GM23248 (cell line): ENCODE measurements at regions not wholly inside any gene's neighbourhood (a gene's known extent, or its start where the extent isn't known, plus 50 kb on each side); places are given as distances from the start of the nearest gene placed in this dataset.
"Not testable (repeated sequence)": the region's sequence is repeated elsewhere in the genome, so short reads cannot be mapped to it uniquely, and the experiment has no call there.

Experiments
- DNase-seq: peaks from one replicate; pipeline ENCODE4 v3.0.0-alpha.2; 2015
- H2AFZ ChIP-seq: fragments of 200-600 bp; sonication (generic); 2 replicates; pipeline ENCODE4 v1.6.1; 2016; ENCODE audit warnings: antibody characterized with exemption
- H3F3A ChIP-seq: fragments of 200-600 bp; sonication (generic); 2 replicates; pipeline ENCODE4 v1.6.1; 2016; ENCODE audit warnings: mild to moderate bottlenecking, antibody characterized with exemption, mixed run types; ENCODE audit not compliant: insufficient read depth
- H3K27ac ChIP-seq: fragments of 200-600 bp; sonication (generic); 2 replicates; pipeline ENCODE4 v1.5.1; 2016; ENCODE audit warnings: mild to moderate bottlenecking
- H3K27me3 ChIP-seq: fragments of 200-600 bp; sonication (generic); replicated peaks from 2 replicates; pipeline ENCODE4 v1.6.1; 2016; ENCODE audit warnings: mild to moderate bottlenecking; ENCODE audit not compliant: insufficient read depth
- H3K36me3 ChIP-seq: fragments of 200-600 bp; sonication (generic); 2 replicates; pipeline ENCODE4 v1.6.1; 2016; ENCODE audit warnings: low read depth, mild to moderate bottlenecking
- H3K4me1 ChIP-seq: fragments of 200-600 bp; sonication (generic); 2 replicates; pipeline ENCODE4 v1.6.1; 2016; ENCODE audit warnings: mild to moderate bottlenecking; ENCODE audit not compliant: insufficient read depth
- H3K4me2 ChIP-seq: fragments of 200-600 bp; sonication (generic); one replicate; pipeline ENCODE4 v1.6.1; 2016; ENCODE audit warnings: mild to moderate bottlenecking; ENCODE audit not compliant: unreplicated experiment
- H3K4me3 ChIP-seq: fragments of 200-600 bp; sonication (generic); 2 replicates; pipeline ENCODE4 v1.5.1; 2016; ENCODE audit warnings: mild to moderate bottlenecking
- H3K79me2 ChIP-seq: fragments of 200-600 bp; sonication (generic); 2 replicates; pipeline ENCODE4 v1.6.1; 2016; ENCODE audit warnings: mild to moderate bottlenecking; ENCODE audit not compliant: insufficient read depth
- H3K9ac ChIP-seq: fragments of 200-600 bp; sonication (generic); 2 replicates; pipeline ENCODE4 v1.6.1; 2016; ENCODE audit warnings: mild to moderate bottlenecking
- H3K9me2 ChIP-seq: fragments of 200-600 bp; sonication (generic); 2 replicates; pipeline ENCODE4 v1.6.1; 2016; ENCODE audit warnings: mixed run types, mild to moderate bottlenecking, moderate library complexity; ENCODE audit not compliant: insufficient read depth
- H3K9me3 ChIP-seq: fragments of 200-600 bp; sonication (generic); one replicate; pipeline ENCODE4 v1.6.1; 2017; ENCODE audit warnings: low read depth
- H4K20me1 ChIP-seq: fragments of 200-600 bp; sonication (generic); 2 replicates; pipeline ENCODE4 v1.6.0; 2016; ENCODE audit not compliant: insufficient read depth
- EZH2 ChIP-seq: fragments of 200-600 bp; sonication (generic); IDR thresholded peaks from 2 replicates; pipeline ENCODE4 v1.6.1; 2018; ENCODE audit warnings: antibody characterized with exemption, mild to moderate bottlenecking; ENCODE audit not compliant: insufficient read depth, poor library complexity, severe bottlenecking
- EZH2phosphoT487 ChIP-seq: fragments of 200-600 bp; sonication (generic); IDR thresholded peaks from 2 replicates; pipeline ENCODE4 v1.6.1; 2018; ENCODE audit warnings: antibody characterized with exemption, moderate library complexity, mild to moderate bottlenecking, low read depth; ENCODE audit not compliant: insufficient read depth
- WGBS, 2 experiments: methylation state at CpG; one replicate each; pipeline ENCODE4 v1.1.6; 2015 to 2017; ENCODE audit warnings: low lambda C conversion rate in 2 of 2, low coverage in 1 of 2; ENCODE audit errors: missing lambda C conversion rate in 2 of 2; 5-methylcytosine and 5-hydroxymethylcytosine counted together
- in situ Hi-C: fragments of 300-500 bp; cut with MboI; formaldehyde crosslinking; loops from 2 replicates; pipeline ENCODE4 v1.15.0; 2020

DNA sequence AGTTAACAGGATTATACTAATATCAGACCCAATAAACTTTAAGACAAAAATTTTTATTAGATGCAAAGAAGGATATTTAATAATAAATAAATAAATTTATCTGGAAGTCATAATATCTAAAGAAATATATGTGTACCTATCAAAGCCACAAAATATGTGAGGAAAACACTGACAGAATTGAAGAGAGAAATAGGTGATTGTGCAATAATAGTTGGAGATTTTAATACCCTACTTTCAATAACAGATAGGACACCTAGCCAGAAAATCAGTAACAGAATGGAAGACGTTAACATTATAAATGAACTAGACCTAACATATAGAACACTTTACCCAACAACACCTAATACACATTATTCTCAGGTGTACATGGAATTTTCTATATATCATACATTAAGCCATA, 541.4 kb upstream of the SMC2 start:
- Histone ChIP-seq H3K9me2 (no peaks in the 10 kb centered on the region), H3K27me3 (no peaks in the 10 kb centered on the region), H3K4me2 (no peak overlapping the region), H3K4me3 (no peak overlapping the region), H3K9me3 (no peaks in the 10 kb centered on the region), H3K36me3 (no peaks in the 10 kb centered on the region), H4K20me1 (no peaks in the 10 kb centered on the region), H3K79me2 (no peaks in the 10 kb centered on the region), H2AFZ (no peak overlapping the region), H3K4me1 (no peaks in the 10 kb centered on the region), H3K27ac (no peak overlapping the region), H3F3A (no peaks in the 10 kb centered on the region), H3K9ac (no peak overlapping the region)
- DNase-seq = no peak
- in situ Hi-C loops = no loop called here
- TF ChIP-seq EZH2phosphoT487 (no peak), EZH2 (no peak)
- WGBS, 2 experiments = 15 to 21% methylated on average over 1 of the region's 1 CpG

DNA sequence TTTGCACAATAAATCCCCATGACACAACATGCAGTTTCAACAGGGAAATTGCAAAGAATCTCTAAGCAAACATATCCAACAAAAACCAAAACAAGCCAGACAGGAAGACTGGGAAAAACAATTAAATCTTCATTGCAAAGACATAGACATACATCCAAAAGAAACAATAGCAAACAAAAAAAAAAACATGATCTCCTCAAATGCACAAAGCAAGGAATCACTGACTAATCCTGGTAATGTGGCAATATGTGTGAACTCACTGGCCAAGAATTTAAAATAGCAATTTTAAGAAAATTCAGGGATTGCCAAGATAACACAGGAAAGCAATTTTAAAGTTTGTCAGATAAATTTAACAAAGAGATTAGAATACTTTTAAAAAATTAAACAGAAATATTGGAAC, 520.1 kb upstream of the SMC2 start:
- Histone ChIP-seq H3K4me3 (no peak overlapping the region), H3F3A (no peaks in the 10 kb centered on the region), H3K9me2 (no peaks in the 10 kb centered on the region), H3K9ac (no peak overlapping the region), H3K4me1 (no peaks in the 10 kb centered on the region), H3K27ac (no peak overlapping the region), H3K4me2 (no peak overlapping the region), H3K79me2 (no peaks in the 10 kb centered on the region), H3K9me3 (peaks cover 13% of the 10 kb centered on the region), H2AFZ (no peak overlapping the region), H3K36me3 (no peaks in the 10 kb centered on the region), H4K20me1 (no peaks in the 10 kb centered on the region), H3K27me3 (no peaks in the 10 kb centered on the region)
- TF ChIP-seq EZH2phosphoT487 = no peak
- in situ Hi-C loops = no loop called here
- no peak for DNase-seq

DNA sequence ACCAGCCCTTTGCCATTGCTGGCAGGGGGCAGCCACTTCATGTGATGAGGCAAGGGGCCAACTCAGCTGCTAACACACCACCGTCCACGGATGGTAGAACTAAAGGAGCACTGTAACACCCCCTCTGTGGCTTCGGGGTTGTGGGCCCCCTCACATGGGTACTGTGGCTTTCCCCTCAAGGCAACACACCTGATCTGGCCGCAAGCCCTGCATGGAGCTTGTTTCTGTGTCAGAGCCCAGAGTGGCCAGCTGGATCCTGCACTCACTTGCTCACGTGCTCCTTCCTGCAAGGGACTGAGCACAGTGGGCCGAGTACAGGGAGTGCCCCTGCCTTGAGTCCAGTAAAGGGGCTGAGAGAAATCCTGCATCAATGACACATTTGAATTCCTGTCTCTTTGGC, 507.4 kb upstream of the SMC2 start:
- Histone ChIP-seq H3K36me3 (no peaks in the 10 kb centered on the region), H3K9me3 (no peaks in the 10 kb centered on the region), H3K79me2 (no peaks in the 10 kb centered on the region), H2AFZ (no peak overlapping the region), H4K20me1 (no peaks in the 10 kb centered on the region), H3K4me1 (no peaks in the 10 kb centered on the region), H3K9ac (no peak overlapping the region), H3K9me2 (no peaks in the 10 kb centered on the region), H3F3A (no peaks in the 10 kb centered on the region), H3K27me3 (no peaks in the 10 kb centered on the region), H3K27ac (no peak overlapping the region), H3K4me3 (no peak overlapping the region), H3K4me2 (no peak overlapping the region)
- in situ Hi-C loops = no loop called here
- 19 to 30% methylated on average over 6 of the region's 6 CpGs for WGBS, 2 experiments
- no peak for DNase-seq
- no peak for TF ChIP-seq EZH2
- TF ChIP-seq EZH2phosphoT487 = no peak

GRCh38 chr9:103601287-103601686, 492.8 kb upstream of the SMC2 start:
- Histone ChIP-seq H3K4me1 (no peaks in the 10 kb centered on the region), H3K27me3 (no peaks in the 10 kb centered on the region), H3K9ac (no peak overlapping the region), H4K20me1 (no peaks in the 10 kb centered on the region), H3K4me3 (no peak overlapping the region), H3K4me2 (no peak overlapping the region), H3K9me2 (no peaks in the 10 kb centered on the region), H3F3A (no peaks in the 10 kb centered on the region), H3K27ac (no peak overlapping the region), H3K36me3 (no peaks in the 10 kb centered on the region), H3K79me2 (no peaks in the 10 kb centered on the region), H3K9me3 (no peaks in the 10 kb centered on the region), H2AFZ (no peak overlapping the region)
- no peak for DNase-seq
- in situ Hi-C loops = no loop called here
- 0% methylated on average over 1 of the region's 1 CpG for WGBS, 2 experiments
- TF ChIP-seq EZH2phosphoT487 (no peak), EZH2 (no peak)

GRCh38 chr9:103611950-103612349, 482.2 kb upstream of the SMC2 start:
- H3K9me3 ChIP-seq, in situ Hi-C loops, H3K4me3 ChIP-seq, DNase-seq, H3F3A ChIP-seq, H2AFZ ChIP-seq, H3K4me1 ChIP-seq, H3K27me3 ChIP-seq, H3K9me2 ChIP-seq, H3K36me3 ChIP-seq, H3K79me2 ChIP-seq, H3K9ac ChIP-seq, H3K27ac ChIP-seq, H3K4me2 ChIP-seq, H4K20me1 ChIP-seq: not testable (repeated sequence)
- WGBS, 2 experiments = 39 to 51% methylated on average over 13 of the region's 14 CpGs
